Esophagus squamous epithelium (tissue), 4 donors: ENCODE measurements at regions not wholly inside any gene's neighbourhood (a gene's known extent, or its start where the extent isn't known, plus 50 kb on each side); places are given as distances from the start of the nearest gene placed in this dataset.

Experiments
- CTCF ChIP-seq, 6 experiments: fragments of 450-650 bp in 4 of 6; fragments of 200-600 bp in 2 of 6; sonication (generic) in 2 of 6; IDR thresholded peaks; one replicate each; pipeline ENCODE4 v1.5.1; 2016 to 2019; ENCODE audit warnings: antibody characterized with exemption in 6 of 6, mild to moderate bottlenecking in 4 of 6, moderate library complexity in 4 of 6
- POLR2A ChIP-seq, 4 donors: fragments of 450-650 bp; IDR thresholded peaks; one replicate each; pipeline ENCODE4 v1.6.1; 2017; ENCODE audit warnings: antibody characterized with exemption in 4 of 4, mild to moderate bottlenecking in 4 of 4, moderate library complexity in 3 of 4

GRCh38 chr4:45119376-45119775, 393.0 kb upstream of the GNPDA2 start:
- TF ChIP-seq CTCF (IDR thresholded peaks at IDR 0.05) (no peak), POLR2A (IDR thresholded peaks at IDR 0.05) (no peak)
